GM23248 (cell line): ENCODE measurements at regions not wholly inside any gene's neighbourhood (a gene's known extent, or its start where the extent isn't known, plus 50 kb on each side); places are given as distances from the start of the nearest gene placed in this dataset.

Experiments
- DNase-seq: peaks from one replicate; pipeline ENCODE4 v3.0.0-alpha.2; 2015
- H2AFZ ChIP-seq: fragments of 200-600 bp; sonication (generic); 2 replicates; pipeline ENCODE4 v1.6.1; 2016; ENCODE audit warnings: antibody characterized with exemption
- H3F3A ChIP-seq: fragments of 200-600 bp; sonication (generic); 2 replicates; pipeline ENCODE4 v1.6.1; 2016; ENCODE audit warnings: mild to moderate bottlenecking, antibody characterized with exemption, mixed run types; ENCODE audit not compliant: insufficient read depth
- H3K27ac ChIP-seq: fragments of 200-600 bp; sonication (generic); 2 replicates; pipeline ENCODE4 v1.5.1; 2016; ENCODE audit warnings: mild to moderate bottlenecking
- H3K27me3 ChIP-seq: fragments of 200-600 bp; sonication (generic); replicated peaks from 2 replicates; pipeline ENCODE4 v1.6.1; 2016; ENCODE audit warnings: mild to moderate bottlenecking; ENCODE audit not compliant: insufficient read depth
- H3K36me3 ChIP-seq: fragments of 200-600 bp; sonication (generic); 2 replicates; pipeline ENCODE4 v1.6.1; 2016; ENCODE audit warnings: low read depth, mild to moderate bottlenecking
- H3K4me1 ChIP-seq: fragments of 200-600 bp; sonication (generic); 2 replicates; pipeline ENCODE4 v1.6.1; 2016; ENCODE audit warnings: mild to moderate bottlenecking; ENCODE audit not compliant: insufficient read depth
- H3K4me2 ChIP-seq: fragments of 200-600 bp; sonication (generic); one replicate; pipeline ENCODE4 v1.6.1; 2016; ENCODE audit warnings: mild to moderate bottlenecking; ENCODE audit not compliant: unreplicated experiment
- H3K4me3 ChIP-seq: fragments of 200-600 bp; sonication (generic); 2 replicates; pipeline ENCODE4 v1.5.1; 2016; ENCODE audit warnings: mild to moderate bottlenecking
- H3K79me2 ChIP-seq: fragments of 200-600 bp; sonication (generic); 2 replicates; pipeline ENCODE4 v1.6.1; 2016; ENCODE audit warnings: mild to moderate bottlenecking; ENCODE audit not compliant: insufficient read depth
- H3K9ac ChIP-seq: fragments of 200-600 bp; sonication (generic); 2 replicates; pipeline ENCODE4 v1.6.1; 2016; ENCODE audit warnings: mild to moderate bottlenecking
- H3K9me2 ChIP-seq: fragments of 200-600 bp; sonication (generic); 2 replicates; pipeline ENCODE4 v1.6.1; 2016; ENCODE audit warnings: mixed run types, mild to moderate bottlenecking, moderate library complexity; ENCODE audit not compliant: insufficient read depth
- H3K9me3 ChIP-seq: fragments of 200-600 bp; sonication (generic); one replicate; pipeline ENCODE4 v1.6.1; 2017; ENCODE audit warnings: low read depth
- H4K20me1 ChIP-seq: fragments of 200-600 bp; sonication (generic); 2 replicates; pipeline ENCODE4 v1.6.0; 2016; ENCODE audit not compliant: insufficient read depth
- EZH2 ChIP-seq: fragments of 200-600 bp; sonication (generic); IDR thresholded peaks from 2 replicates; pipeline ENCODE4 v1.6.1; 2018; ENCODE audit warnings: antibody characterized with exemption, mild to moderate bottlenecking; ENCODE audit not compliant: insufficient read depth, poor library complexity, severe bottlenecking
- EZH2phosphoT487 ChIP-seq: fragments of 200-600 bp; sonication (generic); IDR thresholded peaks from 2 replicates; pipeline ENCODE4 v1.6.1; 2018; ENCODE audit warnings: antibody characterized with exemption, moderate library complexity, mild to moderate bottlenecking, low read depth; ENCODE audit not compliant: insufficient read depth
- WGBS, 2 experiments: methylation state at CpG; one replicate each; pipeline ENCODE4 v1.1.6; 2015 to 2017; ENCODE audit warnings: low lambda C conversion rate in 2 of 2, low coverage in 1 of 2; ENCODE audit errors: missing lambda C conversion rate in 2 of 2; 5-methylcytosine and 5-hydroxymethylcytosine counted together
- in situ Hi-C: fragments of 300-500 bp; cut with MboI; formaldehyde crosslinking; loops from 2 replicates; pipeline ENCODE4 v1.15.0; 2020

- TF ChIP-seq EZH2phosphoT487 = no peak
- Histone ChIP-seq H3K27me3 (no peaks in the 10 kb centered on the region; the same call in 1 of the 2 replicates), H3K27ac (no peak overlapping the region), H3K9me2 (no peaks in the 10 kb centered on the region), H3K9ac (no peak overlapping the region), H3K4me3 (no peak overlapping the region), H4K20me1 (no peaks in the 10 kb centered on the region), H3K79me2 (no peaks in the 10 kb centered on the region), H3K4me1 (no peaks in the 10 kb centered on the region), H3K9me3 (no peaks in the 10 kb centered on the region), H3K4me2 (no peak overlapping the region), H3K36me3 (no peaks in the 10 kb centered on the region), H2AFZ (no peak overlapping the region), H3F3A (no peaks in the 10 kb centered on the region)
- DNase-seq = no peak
- 52 to 54% methylated on average over 6 of the region's 6 CpGs for WGBS, 2 experiments
- in situ Hi-C loops = no loop called here
These were observed 87.2 kb downstream of the SPRING1 start for GRCh38 chr12:116650585-116651087.

- no peak overlapping the region for H3K9ac ChIP-seq
- DNase-seq = peak; percentile 11
These were observed 87.8 kb downstream of the SPRING1 start for GRCh38 chr12:116650062-116650461.

DNA sequence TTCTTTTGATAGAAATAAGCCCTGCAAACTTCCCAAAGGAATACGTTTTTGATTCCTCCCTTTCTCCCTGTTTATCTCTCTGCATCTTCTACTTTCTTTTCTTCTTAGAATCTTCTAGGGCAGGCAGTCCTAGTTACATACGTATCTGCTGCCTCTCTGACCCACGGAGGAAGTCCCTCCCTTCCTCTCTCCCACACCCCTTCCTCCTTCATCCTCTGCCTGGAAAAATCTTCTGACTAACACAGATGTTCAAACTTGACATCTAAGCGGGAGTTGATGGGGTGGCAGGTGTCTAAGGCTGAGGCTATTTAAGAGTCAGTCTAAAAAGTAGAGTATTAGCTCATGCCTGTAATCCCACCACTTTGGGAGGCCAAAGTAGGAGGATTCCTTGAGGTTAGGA lies 88.6 kb downstream of the MAP1LC3B2 start:
- Histone ChIP-seq H3K27ac (no peak overlapping the region), H3K4me3 (no peak overlapping the region), H3K9me2 (no peaks in the 10 kb centered on the region), H3K9ac (no peak overlapping the region), H4K20me1 (no peaks in the 10 kb centered on the region), H3F3A (no peaks in the 10 kb centered on the region), H3K27me3 (no peaks in the 10 kb centered on the region; the same call in 1 of the 2 replicates), H3K36me3 (no peaks in the 10 kb centered on the region), H3K4me1 (no peaks in the 10 kb centered on the region), H3K4me2 (no peak overlapping the region), H3K79me2 (no peaks in the 10 kb centered on the region), H3K9me3 (no peaks in the 10 kb centered on the region), H2AFZ (no peak overlapping the region)
- in situ Hi-C loops = no loop called here
- no peak for DNase-seq
- WGBS, 2 experiments = 22 to 30% methylated on average over 4 of the region's 4 CpGs
- TF ChIP-seq EZH2 (no peak), EZH2phosphoT487 (no peak)

More at GRCh38 chr12:116650062-116650461, 87.8 kb downstream of the SPRING1 start:
- Histone ChIP-seq H3K4me2 (no peak overlapping the region), H3K4me3 (no peak overlapping the region), H3K79me2 (no peaks in the 10 kb centered on the region), H3K27ac (no peak overlapping the region), H4K20me1 (no peaks in the 10 kb centered on the region), H3K9me3 (no peaks in the 10 kb centered on the region), H3K36me3 (no peaks in the 10 kb centered on the region), H3F3A (no peaks in the 10 kb centered on the region), H2AFZ (no peak overlapping the region), H3K27me3 (no peaks in the 10 kb centered on the region; the same call in 1 of the 2 replicates), H3K4me1 (no peaks in the 10 kb centered on the region), H3K9me2 (no peaks in the 10 kb centered on the region)
- TF ChIP-seq EZH2 (no peak), EZH2phosphoT487 (no peak)
- in situ Hi-C loops = no loop called here
- WGBS, 2 experiments = 22 to 30% methylated on average over 2 of the region's 2 CpGs

DNA sequence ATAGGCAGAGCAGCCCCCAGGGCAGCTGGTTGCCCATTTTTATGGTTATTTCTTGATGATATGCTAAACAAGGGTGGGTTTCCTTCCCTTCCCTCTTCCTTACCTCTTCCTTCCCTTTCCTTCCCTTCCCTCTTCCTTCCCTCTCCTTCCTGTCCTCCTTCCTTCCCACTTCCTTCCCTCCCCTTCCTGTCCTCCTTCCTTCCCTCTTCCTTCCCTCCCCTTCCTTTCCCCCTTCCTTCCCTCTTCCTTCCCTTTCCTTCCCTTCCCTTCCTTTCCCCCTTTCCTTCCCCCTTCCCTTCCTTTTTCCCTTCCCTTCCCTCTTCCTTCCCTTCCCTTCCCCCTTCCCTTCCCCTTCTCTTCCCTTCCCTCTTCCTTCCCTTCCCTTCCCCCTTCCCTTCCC lies 87.7 kb downstream of the MAP1LC3B2 start:
- no peaks in the 10 kb centered on the region for H3K4me1 ChIP-seq
- no peak for DNase-seq
- no peak overlapping the region for H3K4me3 ChIP-seq
- no peak overlapping the region for H3K4me2 ChIP-seq
- no peaks in the 10 kb centered on the region for H3K9me3 ChIP-seq
- H2AFZ ChIP-seq = no peak overlapping the region
- TF ChIP-seq EZH2phosphoT487 = no peak
- H3K9ac ChIP-seq = no peak overlapping the region
- H4K20me1 ChIP-seq = no peaks in the 10 kb centered on the region
- H3K27ac ChIP-seq = no peak overlapping the region
- in situ Hi-C loops = no loop called here
- H3K27me3 ChIP-seq = no peaks in the 10 kb centered on the region; the same call in 1 of the 2 replicates
- no peaks in the 10 kb centered on the region for H3F3A ChIP-seq
- H3K9me2 ChIP-seq = no peaks in the 10 kb centered on the region
- no peaks in the 10 kb centered on the region for H3K79me2 ChIP-seq
- no peaks in the 10 kb centered on the region for H3K36me3 ChIP-seq

- no peak overlapping the region for H3K27ac ChIP-seq
- H3K27me3 ChIP-seq = peaks cover 2% of the 10 kb centered on the region; the same call in 1 of the 2 replicates
- H3K36me3 ChIP-seq = no peaks in the 10 kb centered on the region
- no peak for DNase-seq
- in situ Hi-C loops = no loop called here
- H2AFZ ChIP-seq = no peak overlapping the region
- no peak overlapping the region for H3K9ac ChIP-seq
- H3K4me1 ChIP-seq = no peaks in the 10 kb centered on the region
- no peaks in the 10 kb centered on the region for H3K9me3 ChIP-seq
- no peak overlapping the region for H3K4me2 ChIP-seq
- no peaks in the 10 kb centered on the region for H3F3A ChIP-seq
- no peaks in the 10 kb centered on the region for H4K20me1 ChIP-seq
- no peaks in the 10 kb centered on the region for H3K9me2 ChIP-seq
- no peak overlapping the region for H3K4me3 ChIP-seq
- TF ChIP-seq EZH2phosphoT487 (no peak), EZH2 (no peak)
- H3K79me2 ChIP-seq = no peaks in the 10 kb centered on the region
- 64 to 70% methylated on average over 3 of the region's 3 CpGs for WGBS, 2 experiments
These were observed 85.6 kb downstream of the MAP1LC3B2 start for GRCh38 chr12:116644806-116645205.
